ENCODE measurements at regions not wholly inside any gene's neighbourhood (a gene's known extent, or its start where the extent isn't known, plus 50 kb on each side); places are given as distances from the start of the nearest gene placed in this dataset.

- DNase-seq (ENCODE audit: low read depth), result no peak
These were observed 686.5 kb upstream of the CDH2 start for GRCh38 chr18:28863396-28863795.

DNA sequence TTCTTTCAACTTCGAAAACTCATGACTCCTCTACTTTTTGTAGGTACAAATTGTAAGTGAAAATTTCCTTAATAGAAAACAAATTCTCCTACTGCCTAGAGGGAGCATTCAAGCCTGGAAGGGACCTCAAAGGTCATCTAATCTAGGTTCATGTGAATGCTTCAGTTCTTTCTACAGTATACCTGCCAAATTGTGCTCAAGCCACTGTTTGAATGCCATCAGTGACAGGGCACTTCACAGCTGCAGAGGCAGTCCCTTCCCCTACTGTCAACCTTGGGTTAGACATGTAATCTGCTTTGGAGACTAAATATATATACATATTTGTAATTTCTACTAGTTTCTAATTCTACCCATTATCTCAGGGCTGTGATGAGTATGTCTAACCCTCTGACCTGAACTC lies 681.3 kb upstream of the CDH2 start:
- no peak for DNase-seq (ENCODE audit: low read depth)

- no peak for DNase-seq (ENCODE audit: low read depth)
These were observed 679.1 kb upstream of the CDH2 start for GRCh38 chr18:28855989-28856388.

- peak; percentile 61 for DNase-seq (ENCODE audit: low read depth)
These were observed 678.6 kb upstream of the CDH2 start for GRCh38 chr18:28855524-28855923.

DNA sequence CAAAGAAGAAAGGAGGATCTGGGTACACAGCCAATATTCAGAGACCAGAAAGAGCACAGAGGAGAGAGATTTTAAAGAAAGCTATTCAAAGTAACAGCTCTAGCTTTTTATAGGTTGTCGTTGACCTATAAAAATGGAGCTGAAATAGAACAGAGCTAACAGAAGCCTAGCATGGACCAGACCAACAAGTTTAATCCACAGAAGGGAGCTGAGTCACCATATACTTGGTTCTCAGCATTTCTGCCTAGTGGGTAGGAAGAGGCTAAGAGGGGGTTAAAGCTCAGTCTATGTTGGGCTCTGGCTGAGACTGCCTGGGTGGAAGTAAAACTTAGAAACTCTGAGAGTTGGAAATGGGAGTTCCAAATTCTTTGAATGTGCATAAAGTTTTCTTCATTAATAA lies 678.0 kb upstream of the CDH2 start:
- DNase-seq (ENCODE audit: low read depth), result peak; percentile 50

DNA sequence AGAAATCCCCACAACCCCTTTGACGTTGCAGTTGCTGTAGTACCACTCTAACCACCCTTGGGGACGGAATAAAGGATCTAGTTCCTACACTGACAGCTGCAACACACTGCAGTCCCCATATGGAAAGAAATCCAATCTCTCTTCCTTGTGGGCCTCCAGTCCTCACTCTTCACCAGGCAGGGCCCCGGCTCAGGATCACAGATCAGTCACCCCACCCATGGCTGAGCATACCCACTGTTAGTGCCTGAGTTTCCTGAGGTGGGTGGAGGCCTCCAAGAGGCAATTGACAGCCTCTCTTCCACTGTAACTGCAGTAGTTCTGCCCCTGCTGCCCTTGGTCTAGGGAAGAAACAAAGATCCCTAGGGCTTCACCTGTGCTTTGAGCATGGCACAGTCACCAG lies 670.0 kb upstream of the CDH2 start:
- no peak for DNase-seq (ENCODE audit: low read depth)

DNA sequence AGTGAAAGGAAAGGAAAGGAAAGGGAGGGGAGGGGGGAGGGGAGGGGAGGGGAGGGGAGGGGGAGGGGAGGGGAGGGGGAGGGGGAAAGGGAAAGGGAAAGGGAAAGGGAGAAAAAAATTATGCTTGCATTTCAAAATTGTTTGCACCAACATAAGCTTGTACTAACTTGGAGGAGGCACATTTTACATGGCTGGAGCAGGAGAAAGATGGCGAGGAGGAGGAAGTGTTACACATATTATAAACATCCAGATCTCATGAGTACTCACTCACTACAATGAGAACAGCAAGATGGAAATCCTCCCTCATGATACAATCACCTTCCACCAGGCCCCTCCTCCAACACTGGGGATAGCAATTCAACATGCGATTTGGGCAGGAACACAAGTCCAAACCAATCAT lies 660.2 kb upstream of the CDH2 start:
- DNase-seq (ENCODE audit: low read depth), result no peak

DNA sequence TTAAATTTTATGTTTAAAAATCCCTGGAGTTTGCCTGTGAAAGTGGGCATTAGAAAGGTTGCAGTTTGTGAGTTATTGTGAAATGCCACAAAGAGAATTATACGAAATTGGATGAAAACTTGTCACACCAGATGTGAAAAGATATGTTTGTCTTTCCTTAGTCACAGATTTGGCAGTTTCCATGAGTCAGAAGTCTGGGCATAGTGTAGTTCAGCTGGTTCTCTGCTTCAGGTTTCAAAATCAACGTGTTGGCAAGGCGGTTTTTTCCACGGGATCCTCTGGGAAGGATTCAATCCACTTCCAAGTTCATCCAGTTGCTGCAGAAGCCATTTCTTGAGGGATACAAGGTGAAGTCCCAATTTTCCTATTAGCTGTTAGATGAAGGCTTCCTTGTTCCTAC lies 658.0 kb upstream of the CDH2 start:
- DNase-seq (ENCODE audit: low read depth), result peak; percentile 97

- DNase-seq (ENCODE audit: low read depth), result no peak
These were observed 655.0 kb upstream of the CDH2 start for GRCh38 chr18:28831908-28832307.

DNA sequence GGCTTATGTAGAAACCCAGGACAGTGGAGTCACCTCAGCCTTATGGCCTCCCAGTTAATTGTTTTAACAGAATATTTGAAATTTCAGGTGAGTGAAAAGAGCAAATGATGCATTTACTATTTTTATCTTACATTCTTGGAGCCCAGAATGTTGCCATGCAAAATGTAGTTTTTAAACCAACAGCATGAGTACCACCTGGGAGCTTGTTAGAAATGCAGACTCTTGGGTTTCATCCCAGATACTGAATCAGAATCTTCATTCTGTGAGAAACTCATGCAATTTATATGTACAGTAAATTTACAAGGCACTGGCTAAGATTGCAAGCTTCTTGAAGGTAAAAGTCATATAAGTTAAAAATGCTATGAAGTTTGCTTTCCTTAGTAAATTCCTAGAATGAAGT lies 654.5 kb upstream of the CDH2 start:
- no peak for DNase-seq (ENCODE audit: low read depth)

- no peak for DNase-seq (ENCODE audit: low read depth)
These were observed 649.2 kb upstream of the CDH2 start for GRCh38 chr18:28826107-28826506.

- no peak for DNase-seq (ENCODE audit: low read depth)
These were observed 647.2 kb upstream of the CDH2 start for GRCh38 chr18:28824183-28824574.

DNA sequence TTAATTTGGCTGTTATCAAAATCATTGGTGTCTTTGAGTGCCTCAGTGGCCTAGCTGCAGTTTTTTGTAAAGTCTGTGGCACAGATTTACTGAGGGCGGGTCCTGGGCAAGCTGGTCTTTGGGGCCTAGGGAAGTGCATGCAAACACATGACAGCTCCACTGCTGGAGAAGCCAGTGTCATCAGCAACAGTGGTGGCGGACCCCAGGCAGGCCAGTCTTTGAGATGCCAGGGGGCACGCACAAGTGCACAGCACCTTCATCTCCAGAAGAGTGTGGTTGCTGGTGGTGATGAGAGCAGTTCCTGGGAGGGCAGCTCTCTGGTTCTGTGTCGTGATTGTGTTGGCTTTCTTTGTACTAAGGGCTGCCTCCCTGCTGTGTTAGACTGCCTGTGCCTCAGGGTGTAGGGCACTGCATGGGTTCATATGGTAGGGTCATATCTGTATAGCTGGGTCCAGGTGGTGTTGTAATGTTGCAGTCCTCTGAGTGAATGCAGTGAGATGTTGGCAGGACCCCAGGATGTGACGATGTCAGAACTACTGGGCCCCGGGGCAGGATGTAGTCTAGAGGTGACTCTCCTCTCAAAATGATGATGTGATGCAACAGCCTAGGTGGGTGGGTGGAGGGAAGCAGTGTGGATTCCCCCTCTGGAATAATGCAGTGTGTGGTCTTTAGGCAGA lies 646.7 kb upstream of the CDH2 start:
- no peak for DNase-seq (ENCODE audit: low read depth)

DNA sequence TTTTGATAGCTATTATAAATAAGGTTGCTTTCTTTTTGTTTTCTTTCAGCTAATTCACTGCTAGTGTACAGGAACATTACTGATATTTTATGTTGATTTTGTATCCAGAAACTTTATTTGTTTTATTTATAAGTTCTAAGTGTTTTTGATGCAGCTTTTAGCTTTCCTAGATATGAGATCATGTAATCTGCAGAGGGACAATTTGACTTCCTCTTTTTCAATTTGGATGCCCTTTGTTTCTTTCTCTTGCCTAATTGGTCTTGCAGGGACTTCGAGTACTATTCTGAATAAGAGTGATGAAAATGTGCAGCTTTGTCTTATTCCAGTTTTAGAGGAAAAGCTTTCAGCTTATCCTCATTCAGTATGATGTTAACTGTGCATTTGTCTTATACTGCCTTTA lies 643.4 kb upstream of the CDH2 start:
- DNase-seq (ENCODE audit: low read depth), result no peak

DNA sequence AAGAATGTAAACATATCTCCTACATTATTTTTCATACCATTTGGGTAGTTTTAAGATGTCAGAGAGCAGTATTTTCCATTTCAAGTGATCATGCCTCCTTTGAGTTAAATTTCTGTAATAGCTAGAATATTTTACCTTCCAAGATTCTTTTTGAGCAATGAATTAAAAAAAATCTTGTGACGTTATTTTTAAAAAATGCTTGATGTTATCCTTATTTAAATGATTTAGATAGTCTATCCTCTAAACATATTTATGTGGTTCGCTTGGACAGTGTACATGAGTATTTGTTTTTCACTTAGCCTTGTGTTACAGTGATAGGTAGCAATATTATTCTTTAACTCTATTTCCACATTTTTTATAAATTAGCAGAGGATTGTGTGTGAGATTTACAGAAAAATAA lies 639.2 kb upstream of the CDH2 start:
- no peak for DNase-seq (ENCODE audit: low read depth)

GRCh38 chr18:28814365-28814764 lies 637.4 kb upstream of the CDH2 start:
- no peak for DNase-seq (ENCODE audit: low read depth)

DNA sequence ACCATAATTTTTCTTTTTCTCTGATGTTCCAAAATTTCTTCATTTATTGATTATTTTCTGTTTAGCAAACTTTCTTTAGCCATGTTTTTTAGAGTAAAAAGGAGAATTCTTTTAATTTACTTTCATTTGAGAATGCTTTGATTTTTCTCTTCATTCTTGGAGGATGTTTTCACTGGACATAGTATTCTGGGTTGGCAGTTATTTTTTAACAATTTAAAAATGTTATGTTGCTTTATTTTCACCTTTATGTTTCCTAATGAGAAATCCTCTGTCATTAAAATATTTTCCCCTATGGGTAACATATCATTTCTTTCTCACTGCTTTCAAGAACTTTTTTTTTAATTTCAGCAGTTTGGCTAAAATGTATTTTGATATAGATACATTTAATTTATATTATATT lies 631.4 kb upstream of the CDH2 start:
- no peak for DNase-seq (ENCODE audit: low read depth)

GRCh38 chr18:28805491-28805890 lies 628.6 kb upstream of the CDH2 start:
- DNase-seq (ENCODE audit: low read depth), result peak; percentile 35

- no peak for DNase-seq (ENCODE audit: low read depth)
These were observed 627.7 kb upstream of the CDH2 start for GRCh38 chr18:28804512-28805202.

GRCh38 chr18:28802546-28802945 lies 625.6 kb upstream of the CDH2 start:
- peak; percentile 83 for DNase-seq (ENCODE audit: low read depth)

GRCh38 chr18:28801876-28802275 lies 624.9 kb upstream of the CDH2 start:
- DNase-seq (ENCODE audit: low read depth), result no peak

- DNase-seq (ENCODE audit: low read depth), result peak; percentile 85
These were observed 617.7 kb upstream of the CDH2 start for GRCh38 chr18:28794459-28795245.

- DNase-seq (ENCODE audit: low read depth), result peak; percentile 31
These were observed 617.0 kb upstream of the CDH2 start for GRCh38 chr18:28793901-28794300.
